DND-41 (cell line): ENCODE measurements at regions not wholly inside any gene's neighbourhood (a gene's known extent, or its start where the extent isn't known, plus 50 kb on each side); places are given as distances from the start of the nearest gene placed in this dataset.

Source experiments
- ATAC-seq: fragments of 200-7000 bp; cut with Tn5 transposase; 3 replicates; pipeline ENCODE4 v1.9.1; 2021; ENCODE audit warnings: low read depth; ENCODE audit not compliant: insufficient read depth
- DNase-seq: peaks from one replicate; pipeline ENCODE4 v3.0.0-alpha.2; 2020
- H2AFZ ChIP-seq: 2 replicates; pipeline ENCODE4 v1.6.0; 2012; ENCODE audit warnings: low read depth, low read length
- H3K27ac ChIP-seq: 2 replicates; pipeline ENCODE4 v1.5.1; 2012; ENCODE audit warnings: low read length, inconsistent platforms
- H3K27me3 ChIP-seq: fragments of 200-600 bp; sonication (generic); 2 replicates; pipeline ENCODE4 v1.6.0; 2012; ENCODE audit warnings: low read length, mild to moderate bottlenecking, inconsistent platforms; ENCODE audit not compliant: insufficient read depth, poor library complexity
- H3K36me3 ChIP-seq: 2 replicates; pipeline ENCODE4 v1.5.1; 2012; ENCODE audit warnings: low read length, inconsistent platforms; ENCODE audit not compliant: insufficient read depth
- H3K4me1 ChIP-seq: 2 replicates; pipeline ENCODE4 v1.5.1; 2012; ENCODE audit warnings: mild to moderate bottlenecking, low read length; ENCODE audit not compliant: insufficient read depth
- H3K4me2 ChIP-seq: 2 replicates; pipeline ENCODE4 v1.6.0; 2012; ENCODE audit warnings: mild to moderate bottlenecking, moderate library complexity, low read length, inconsistent platforms; ENCODE audit not compliant: insufficient read depth
- H3K4me3 ChIP-seq, 2 experiments: fragments of 200-600 bp in 1 of 2; shearing (Covaris generic) in 1 of 2; 2 replicates each; pipeline ENCODE4 v1.5.1; 2012 to 2016; ENCODE audit warnings: inconsistent platforms in 2 of 2, low read length in 2 of 2, mild to moderate bottlenecking in 2 of 2, low read depth in 1 of 2, moderate library complexity in 1 of 2
- H3K79me2 ChIP-seq: 2 replicates; pipeline ENCODE4 v1.6.0; 2012; ENCODE audit warnings: low read length, inconsistent platforms; ENCODE audit not compliant: insufficient read depth
- H3K9ac ChIP-seq: 2 replicates; pipeline ENCODE4 v1.6.0; 2012; ENCODE audit warnings: low read depth, mild to moderate bottlenecking, inconsistent platforms, low read length, moderate library complexity
- H3K9me3 ChIP-seq: 2 replicates; pipeline ENCODE4 v1.5.1; 2012; ENCODE audit warnings: low read length, moderate library complexity, mild to moderate bottlenecking, inconsistent platforms; ENCODE audit not compliant: insufficient read depth, severe bottlenecking
- H4K20me1 ChIP-seq: 2 replicates; pipeline ENCODE4 v1.6.0; 2012; ENCODE audit warnings: low read length; ENCODE audit not compliant: insufficient read depth
- CTCF ChIP-seq: IDR thresholded peaks from 2 replicates; pipeline ENCODE4 v1.5.1; 2012; ENCODE audit warnings: borderline replicate concordance, low read length, moderate library complexity, mild to moderate bottlenecking; ENCODE audit not compliant: poor library complexity, severe bottlenecking; ENCODE audit errors: extremely low read depth
- EZH2 ChIP-seq: IDR thresholded peaks from 3 replicates; pipeline ENCODE4 v1.6.1; 2012; ENCODE audit warnings: borderline replicate concordance, low read depth, mild to moderate bottlenecking, moderate library complexity, low read length, inconsistent platforms; ENCODE audit not compliant: severe bottlenecking

GRCh38 chr1:37262439-37263170, 211.8 kb upstream of the ZC3H12A start:
- no peak overlapping the region for H3K9ac ChIP-seq
- H3K36me3 ChIP-seq: no peaks in the 10 kb centered on the region
- no peaks in the 10 kb centered on the region for H3K4me1 ChIP-seq
- ATAC-seq: no peak
- H3K9me3 ChIP-seq: no peaks in the 10 kb centered on the region
- H3K79me2 ChIP-seq: no peaks in the 10 kb centered on the region
- no peak for DNase-seq
- no peak overlapping the region for H2AFZ ChIP-seq
- H3K27ac ChIP-seq: no peak overlapping the region
- H4K20me1 ChIP-seq: no peaks in the 10 kb centered on the region; the same call in 1 of the 2 replicates
- TF ChIP-seq CTCF (no peak), EZH2 (no peak)
- H3K4me3 ChIP-seq: no peak overlapping the region
- H3K27me3 ChIP-seq: no peaks in the 10 kb centered on the region
- H3K4me2 ChIP-seq: no peak overlapping the region

- no peaks in the 10 kb centered on the region for H3K4me1 ChIP-seq
- DNase-seq: no peak
- H3K36me3 ChIP-seq: no peaks in the 10 kb centered on the region
Observed at GRCh38 chr1:37265156-37265555, 209.2 kb upstream of the ZC3H12A start.

GRCh38 chr1:37265786-37266667, 208.4 kb upstream of the ZC3H12A start:
- Histone ChIP-seq H3K36me3 (no peaks in the 10 kb centered on the region), H3K4me2 (no peak overlapping the region), H3K27me3 (no peaks in the 10 kb centered on the region), H2AFZ (no peak overlapping the region), H3K27ac (no peak overlapping the region), H3K9me3 (no peaks in the 10 kb centered on the region), H3K79me2 (no peaks in the 10 kb centered on the region), H3K4me1 (no peaks in the 10 kb centered on the region), H4K20me1 (no peaks in the 10 kb centered on the region), H3K9ac (no peak overlapping the region), H3K4me3 (no peak overlapping the region)
- no peak for TF ChIP-seq CTCF
- TF ChIP-seq EZH2: no peak
- ATAC-seq (no peak), DNase-seq (no peak)

More at GRCh38 chr1:37265156-37265555, 209.2 kb upstream of the ZC3H12A start:
- no peak overlapping the region for H3K4me2 ChIP-seq
- H3K27me3 ChIP-seq: no peaks in the 10 kb centered on the region
- H3K9me3 ChIP-seq: no peaks in the 10 kb centered on the region
- no peak overlapping the region for H3K27ac ChIP-seq
- no peaks in the 10 kb centered on the region for H3K79me2 ChIP-seq
- no peak overlapping the region for H2AFZ ChIP-seq
- no peak for TF ChIP-seq CTCF
- TF ChIP-seq EZH2: no peak
- no peaks in the 10 kb centered on the region for H4K20me1 ChIP-seq
- no peak overlapping the region for H3K9ac ChIP-seq
- H3K4me3 ChIP-seq: no peak overlapping the region
- no peak for ATAC-seq
